MCF 10A (cell line): ENCODE measurements at regions not wholly inside any gene's neighbourhood (a gene's known extent, or its start where the extent isn't known, plus 50 kb on each side); places are given as distances from the start of the nearest gene placed in this dataset.

Experiments used
- BruUV-seq: library from RNA; stranded (reverse); fragments of 400-500 nt; replicated peaks from 2 replicates; lab custom pipeline; 2021; lab: Mats Ljungman, UMichigan
- CTCF ChIA-PET: fragments of 300-600 bp; sonication (Branson Sonifier 250); formaldehyde crosslinking; extraction: SDS; loops from one replicate; lab custom pipeline; 2021; ENCODE audit warnings: antibody characterized with exemption, inconsistent platforms; lab: Yijun Ruan, JAX
- POLR2A ChIA-PET: fragments of 300-600, 350-650 bp; sonication (Branson Sonifier 250); formaldehyde crosslinking; extraction: SDS; loops from one replicate; lab custom pipeline; 2020; ENCODE audit warnings: antibody characterized with exemption, inconsistent platforms; lab: Yijun Ruan, JAX
- DNase-seq: peaks from one replicate; pipeline ENCODE4 v3.0.0-alpha.2; 2018; ENCODE audit not compliant: unreplicated experiment
- H3K27ac Mint-ChIP-seq: one replicate; pipeline ENCODE4 v1.8.0; 2022; ENCODE audit warnings: mild to moderate bottlenecking, low read depth, mixed read lengths; ENCODE audit not compliant: unreplicated experiment
- H3K27me3 Mint-ChIP-seq: one replicate; pipeline ENCODE4 v1.8.0; 2022; ENCODE audit warnings: mixed read lengths; ENCODE audit not compliant: insufficient read depth, unreplicated experiment
- H3K36me3 Mint-ChIP-seq: one replicate; pipeline ENCODE4 v1.8.0; 2022; ENCODE audit warnings: mild to moderate bottlenecking, moderate library complexity, mixed read lengths; ENCODE audit not compliant: insufficient read depth, unreplicated experiment
- H3K4me1 Mint-ChIP-seq: one replicate; pipeline ENCODE4 v1.8.0; 2022; ENCODE audit warnings: mixed read lengths; ENCODE audit not compliant: insufficient read depth, unreplicated experiment
- H3K4me3 Mint-ChIP-seq: one replicate; pipeline ENCODE4 v1.8.0; 2022; ENCODE audit warnings: mild to moderate bottlenecking, moderate library complexity, mixed read lengths; ENCODE audit not compliant: unreplicated experiment
- H3K9me3 Mint-ChIP-seq: one replicate; pipeline ENCODE4 v1.8.0; 2022; ENCODE audit warnings: mixed read lengths; ENCODE audit not compliant: unreplicated experiment
- CTCF ChIP-seq: fragments of 200-600 bp; IDR thresholded peaks from one replicate; pipeline ENCODE4 v1.8.0; 2022; ENCODE audit warnings: antibody characterized with exemption, mild to moderate bottlenecking; ENCODE audit not compliant: unreplicated experiment
- intact Hi-C: fragments of 100-400 bp; cut with micrococcal nuclease; formaldehyde crosslinking; loops from 2 replicates; pipeline ENCODE4 v1.14.1; 2022

GRCh38 chr10:88181902-88182600 lies 318.6 kb downstream of the PTEN start:
- TF ChIP-seq CTCF: no peak
- intact Hi-C loops: no loop called here
- ChIA-PET POLR2A (interaction anchor here (2.0 kb wide), 1 partner anchor 17 kb away, joined by 8 read pairs; no protein-coding TSS in a partner anchor), CTCF (interaction anchor here (0.6 to 1.3 kb wide), 4 partner anchors 28 to 91 kb away, joined by 3 read pairs; no protein-coding TSS in a partner anchor)
- Mint-ChIP-seq H3K27ac (no peak overlapping the region), H3K4me3 (no peak overlapping the region), H3K27me3 (no peaks in the 10 kb centered on the region), H3K4me1 (no peaks in the 10 kb centered on the region), H3K36me3 (no peaks in the 10 kb centered on the region), H3K9me3 (peaks cover 8% of the 10 kb centered on the region)
- no peak for DNase-seq
- BruUV-seq: no TSS peak

- no peak overlapping the region for H3K27ac Mint-ChIP-seq
- H3K4me1 Mint-ChIP-seq: no peaks in the 10 kb centered on the region
- H3K4me3 Mint-ChIP-seq: no peak overlapping the region
- no peak for DNase-seq
- intact Hi-C loops: no loop called here
- BruUV-seq: no TSS peak
- TF ChIP-seq CTCF: no peak
- H3K9me3 Mint-ChIP-seq: peaks cover 3% of the 10 kb centered on the region
- no peaks in the 10 kb centered on the region for H3K27me3 Mint-ChIP-seq
- ChIA-PET CTCF (interaction anchor here (0.6 to 1.3 kb wide), 2 partner anchors 36 to 68 kb away, joined by 3 read pairs; no protein-coding TSS in a partner anchor), POLR2A (interaction anchor here (2.0 kb wide), 1 partner anchor 18 kb away, joined by 8 read pairs; no protein-coding TSS in a partner anchor)
- no peaks in the 10 kb centered on the region for H3K36me3 Mint-ChIP-seq
Measured at GRCh38 chr10:88182601-88182930, 319.1 kb downstream of the PTEN start.

GRCh38 chr10:88184543-88185297 lies 321.3 kb downstream of the PTEN start:
- DNase-seq: no peak
- Mint-ChIP-seq H3K9me3 (no peaks in the 10 kb centered on the region), H3K4me1 (no peaks in the 10 kb centered on the region), H3K4me3 (no peak overlapping the region), H3K27ac (no peak overlapping the region), H3K36me3 (no peaks in the 10 kb centered on the region), H3K27me3 (no peaks in the 10 kb centered on the region)
- intact Hi-C loops: no loop called here
- TF ChIP-seq CTCF: no peak
- CTCF ChIA-PET: no interaction called here
- BruUV-seq: no TSS peak
- POLR2A ChIA-PET: no interaction called here

GRCh38 chr10:88185830-88186229 lies 322.4 kb downstream of the PTEN start:
- TF ChIP-seq CTCF: no peak
- ChIA-PET CTCF (no interaction called here), POLR2A (no interaction called here)
- no peak for DNase-seq
- H3K36me3 Mint-ChIP-seq: no peaks in the 10 kb centered on the region
- H3K4me3 Mint-ChIP-seq: no peak overlapping the region
- H3K9me3 Mint-ChIP-seq: no peaks in the 10 kb centered on the region
- H3K4me1 Mint-ChIP-seq: no peaks in the 10 kb centered on the region
- no TSS peak for BruUV-seq
- no peak overlapping the region for H3K27ac Mint-ChIP-seq
- intact Hi-C loops: no loop called here
- no peaks in the 10 kb centered on the region for H3K27me3 Mint-ChIP-seq
